COLO829 (cell line): ENCODE measurements at regions not wholly inside any gene's neighbourhood (a gene's known extent, or its start where the extent isn't known, plus 50 kb on each side); places are given as distances from the start of the nearest gene placed in this dataset.
A peak's percentile ranks its signal among the peaks of the same experiment; 100 is the strongest.

Experiments
- DNase-seq: peaks from one replicate; pipeline ENCODE4 v3.0.0; 2012; ENCODE audit warnings: low spot score

- no peak for DNase-seq
These were observed 274.2 kb downstream of the FAM76B start for GRCh38 chr11:95515371-95515770.

DNA sequence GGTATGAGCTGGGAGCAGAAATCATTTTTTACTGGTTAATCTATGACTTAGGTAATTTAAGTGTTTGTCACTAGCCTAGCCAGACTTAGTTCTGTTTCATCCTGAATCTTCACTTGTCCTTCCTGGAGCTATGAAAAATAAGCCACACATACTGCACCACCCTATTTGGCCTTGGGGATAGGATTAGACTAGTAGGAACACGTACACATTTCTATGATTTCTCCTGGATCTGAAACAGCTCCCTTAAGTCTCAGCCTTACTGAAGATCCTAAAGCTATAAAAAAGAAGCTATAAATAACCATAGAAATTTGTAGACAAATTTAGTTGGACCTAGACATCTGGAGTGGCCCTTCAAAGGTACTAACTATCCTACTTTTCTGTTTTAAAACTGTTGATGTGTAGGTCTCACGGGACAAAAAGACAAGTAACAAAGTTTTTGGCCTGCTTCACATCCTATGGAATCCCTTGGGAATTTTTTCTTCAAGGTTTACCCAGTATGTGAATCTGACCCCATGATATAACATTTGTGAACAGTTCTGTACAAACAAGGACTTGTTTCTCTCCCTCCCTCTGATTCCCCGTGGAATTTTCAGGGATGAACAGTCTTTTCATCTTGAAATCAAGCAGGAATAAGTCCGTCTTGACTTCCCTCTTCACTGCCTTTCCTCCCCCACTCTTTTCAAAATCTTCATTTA lies 275.0 kb downstream of the FAM76B start:
- peak; percentile 78 for DNase-seq

DNA sequence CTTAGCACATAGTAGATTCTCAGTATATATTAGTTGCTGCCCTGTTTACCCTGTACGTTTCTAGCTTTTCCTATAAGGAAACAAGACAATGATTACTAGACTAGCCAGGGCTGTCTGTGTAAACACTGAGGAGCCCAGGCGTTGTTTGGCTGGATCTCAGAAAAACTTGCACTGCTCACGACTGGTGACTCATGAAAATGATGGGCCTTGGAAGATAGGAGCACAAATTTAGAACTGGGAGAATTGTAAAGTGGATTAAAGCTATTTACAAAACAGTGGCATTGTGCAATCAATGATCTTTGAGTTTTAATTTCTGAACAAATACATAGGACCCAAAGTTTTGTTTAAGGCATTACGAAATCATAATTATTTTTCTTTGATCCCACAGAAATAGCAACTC lies 276.9 kb downstream of the FAM76B start:
- DNase-seq: peak; percentile 33

- no peak for DNase-seq
These were observed 277.4 kb downstream of the FAM76B start for GRCh38 chr11:95512177-95512576.

DNA sequence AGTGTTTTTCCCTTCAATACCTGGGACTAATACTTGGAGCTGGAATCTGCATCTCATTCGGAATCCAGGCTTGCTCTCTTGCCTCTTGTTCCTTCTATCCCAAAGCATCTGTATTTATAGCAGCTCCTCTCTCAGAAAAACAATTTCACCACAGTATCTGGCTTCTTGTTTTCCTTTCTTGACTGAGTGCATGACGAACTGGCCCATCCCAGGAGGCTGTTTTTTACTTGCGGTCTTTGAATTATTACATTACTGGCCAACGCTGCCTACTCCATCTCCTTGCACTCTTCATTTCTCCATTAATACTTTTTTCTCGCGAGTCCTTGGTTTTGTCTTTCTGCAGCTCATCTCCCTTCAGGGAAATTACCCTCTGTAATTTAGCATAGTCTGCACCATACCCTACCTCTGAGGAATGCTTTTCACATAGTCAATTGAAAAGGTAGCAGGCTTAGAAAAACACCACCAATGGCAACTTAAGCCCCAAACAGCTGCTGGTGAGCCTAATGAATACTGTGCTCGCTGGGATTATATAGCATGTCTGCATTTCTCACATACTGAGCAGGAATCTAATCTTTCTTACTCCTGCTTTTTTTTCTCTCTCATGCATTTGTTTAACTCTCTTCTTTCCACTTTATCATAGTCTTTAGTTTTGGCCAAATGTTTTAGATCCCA lies 277.4 kb upstream of the SESN3 start:
- DNase-seq: no peak

- DNase-seq: no peak
These were observed 276.8 kb upstream of the SESN3 start for GRCh38 chr11:95507794-95508193.

DNA sequence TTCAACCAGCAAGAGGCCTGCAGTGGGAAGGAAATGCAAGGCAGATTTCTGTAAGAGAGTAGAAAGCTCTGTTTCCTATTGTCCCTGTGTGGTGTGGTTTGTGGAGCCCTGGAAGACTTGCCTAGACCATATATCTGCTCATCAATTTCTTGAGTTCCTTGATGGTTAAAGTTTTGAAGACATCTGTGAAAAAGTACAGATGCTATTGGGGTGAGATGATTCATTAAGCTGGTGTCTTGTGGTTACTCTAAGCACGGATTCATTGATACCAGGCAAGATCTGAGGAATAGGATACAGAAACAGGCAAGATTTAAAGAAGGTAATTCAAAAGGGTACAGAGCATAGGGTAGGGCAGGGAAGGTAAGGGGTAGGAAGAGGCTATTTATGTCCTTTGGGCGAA lies 275.8 kb upstream of the SESN3 start:
- DNase-seq: no peak

- DNase-seq: no peak
These were observed 275.0 kb upstream of the SESN3 start for GRCh38 chr11:95505927-95506426.

GRCh38 chr11:95503047-95503446 lies 272.0 kb upstream of the SESN3 start:
- DNase-seq: no peak

- no peak for DNase-seq
These were observed 271.5 kb upstream of the SESN3 start for GRCh38 chr11:95502522-95502921.

- no peak for DNase-seq
These were observed 270.8 kb upstream of the SESN3 start for GRCh38 chr11:95501761-95502266.

DNA sequence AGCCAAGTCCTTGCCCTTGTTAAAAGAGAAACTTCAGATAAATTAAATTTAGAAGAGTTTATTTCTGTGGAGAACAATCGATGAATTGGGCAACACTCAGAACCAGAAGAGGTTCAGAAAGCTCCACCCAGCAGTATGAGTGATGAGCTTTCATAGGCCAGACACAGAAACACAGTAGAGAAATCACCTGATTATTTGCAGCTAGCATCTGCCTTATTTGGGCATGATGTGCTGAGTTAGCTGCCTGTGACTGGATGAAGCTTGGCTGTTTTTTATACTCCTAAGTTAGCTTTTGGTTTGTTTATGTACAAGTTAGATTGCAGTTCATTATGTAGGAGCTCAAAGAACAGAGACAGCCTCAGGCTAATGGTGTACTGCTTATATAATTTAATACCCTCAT lies 269.5 kb upstream of the SESN3 start:
- DNase-seq: no peak

DNA sequence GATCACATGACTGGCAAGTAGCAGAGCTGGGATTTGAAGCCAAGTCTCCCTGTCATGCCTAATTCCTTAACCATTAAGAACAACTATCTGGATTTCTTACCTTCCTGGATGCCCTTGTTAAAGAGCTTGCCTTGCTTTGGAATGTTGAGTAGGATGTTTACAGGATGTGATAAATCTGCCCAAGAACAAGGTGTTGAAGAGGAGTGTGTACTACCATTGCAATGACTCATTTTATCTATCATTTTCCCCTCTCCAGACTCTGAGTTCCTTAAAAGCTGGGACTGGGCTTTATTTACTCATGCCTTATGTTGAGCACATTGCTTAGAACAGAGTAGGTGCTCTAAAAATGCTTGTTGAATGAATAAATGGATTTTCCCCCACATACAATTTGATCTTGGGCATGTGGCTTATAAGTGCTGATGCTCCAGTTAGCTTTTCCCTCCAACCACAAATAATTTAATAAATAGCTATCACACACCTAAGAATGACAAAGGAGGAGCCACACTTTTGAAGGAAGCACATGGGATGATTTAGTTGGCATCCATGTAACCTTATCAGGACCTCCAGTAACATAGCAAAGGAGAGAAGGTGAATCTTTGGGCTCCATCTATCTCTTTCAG lies 268.6 kb upstream of the SESN3 start:
- no peak for DNase-seq

DNA sequence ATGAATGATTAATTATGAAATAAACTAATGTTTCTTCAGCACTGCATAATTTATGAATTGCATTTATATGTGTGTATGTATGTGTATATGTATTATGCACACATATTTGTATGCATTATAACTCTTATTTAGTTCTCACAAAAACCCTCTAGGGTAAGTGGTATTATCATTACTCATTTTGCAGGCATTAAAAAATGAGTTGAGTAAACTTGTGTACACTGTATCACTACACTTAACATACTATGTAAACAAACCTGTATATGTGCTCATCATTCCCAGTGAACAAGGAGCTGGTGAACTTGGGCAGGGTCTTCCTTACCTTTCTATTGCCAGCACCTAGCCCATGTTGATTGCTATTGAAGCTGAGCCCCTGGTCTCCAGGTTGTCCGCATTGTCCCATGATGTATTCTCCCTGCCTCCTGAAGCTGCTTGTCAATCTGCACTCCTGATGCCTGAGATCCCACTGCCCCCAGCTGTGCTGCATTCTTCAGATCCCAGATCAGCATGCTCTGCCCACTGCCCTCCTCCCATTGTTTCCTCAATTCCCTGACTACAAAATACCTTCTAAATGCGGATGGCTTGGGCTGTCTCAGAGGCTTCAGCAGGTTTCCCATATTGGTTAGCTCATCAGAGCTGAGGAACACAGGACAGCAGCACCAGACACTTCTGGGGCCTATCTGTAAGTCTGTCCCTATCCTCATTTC lies 267.9 kb upstream of the SESN3 start:
- no peak for DNase-seq

GRCh38 chr11:95496901-95497300 lies 265.9 kb upstream of the SESN3 start:
- no peak for DNase-seq

DNA sequence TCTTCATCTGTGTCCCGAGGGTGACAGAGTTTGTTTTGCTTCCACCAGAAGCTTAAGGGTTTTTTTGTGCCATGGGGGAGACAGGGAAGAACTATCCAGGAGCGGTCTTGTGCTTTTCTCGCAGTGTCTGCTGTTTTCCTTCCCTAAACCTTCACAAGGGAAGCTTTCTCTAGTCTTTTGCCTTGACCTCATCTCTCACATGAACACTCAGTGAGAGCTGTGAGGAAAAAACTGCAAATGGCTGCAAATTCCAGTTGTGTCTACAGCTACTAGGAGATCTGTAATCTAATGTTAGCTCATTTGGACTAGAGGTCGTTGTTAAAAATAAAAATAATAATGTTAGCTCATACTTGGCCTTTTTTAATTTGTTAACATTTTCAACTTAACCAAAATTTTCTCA lies 264.7 kb upstream of the SESN3 start:
- DNase-seq: no peak

DNA sequence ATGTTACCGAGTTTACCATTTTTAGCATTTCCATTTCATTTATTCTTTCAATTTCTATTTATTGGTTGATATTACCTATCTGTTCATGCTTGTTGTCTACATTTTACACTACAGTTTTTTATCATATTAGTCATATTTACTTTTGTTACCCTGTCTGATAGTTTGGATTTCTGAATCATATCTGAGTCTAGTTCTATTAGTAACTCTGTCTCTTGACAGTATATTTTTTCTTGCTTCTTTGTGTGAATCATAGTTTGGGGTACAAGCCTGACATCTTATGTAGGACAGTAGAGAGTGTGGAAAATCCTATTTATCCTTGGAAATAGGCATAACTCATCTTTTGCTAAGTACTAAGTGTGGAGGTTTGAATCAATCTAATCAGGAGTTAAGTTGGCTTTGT lies 263.9 kb upstream of the SESN3 start:
- DNase-seq: no peak

GRCh38 chr11:95494167-95494566 lies 263.2 kb upstream of the SESN3 start:
- no peak for DNase-seq

GRCh38 chr11:95490625-95491024 lies 259.6 kb upstream of the SESN3 start:
- no peak for DNase-seq

DNA sequence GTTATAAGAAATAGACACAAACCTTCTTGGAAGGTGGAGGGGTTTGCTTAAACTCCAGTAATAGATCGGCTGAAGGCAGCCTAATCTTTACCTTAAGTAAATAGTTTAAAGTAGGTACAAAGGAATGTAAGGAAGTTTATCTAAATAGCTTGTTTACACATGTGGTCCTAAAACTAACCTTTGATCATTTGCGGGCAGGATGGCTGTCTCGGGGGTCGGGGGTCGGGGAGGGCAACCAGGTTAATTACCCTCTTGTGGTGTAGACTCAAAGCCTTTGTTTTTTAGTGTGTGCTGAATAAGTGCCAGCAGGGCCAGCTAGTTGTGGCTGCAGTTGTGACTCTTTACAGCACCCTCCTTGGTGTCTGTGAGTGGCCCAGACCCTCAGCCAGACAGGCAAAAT lies 256.9 kb upstream of the SESN3 start:
- DNase-seq: no peak

- DNase-seq: no peak
These were observed 256.4 kb upstream of the SESN3 start for GRCh38 chr11:95487391-95487790.

DNA sequence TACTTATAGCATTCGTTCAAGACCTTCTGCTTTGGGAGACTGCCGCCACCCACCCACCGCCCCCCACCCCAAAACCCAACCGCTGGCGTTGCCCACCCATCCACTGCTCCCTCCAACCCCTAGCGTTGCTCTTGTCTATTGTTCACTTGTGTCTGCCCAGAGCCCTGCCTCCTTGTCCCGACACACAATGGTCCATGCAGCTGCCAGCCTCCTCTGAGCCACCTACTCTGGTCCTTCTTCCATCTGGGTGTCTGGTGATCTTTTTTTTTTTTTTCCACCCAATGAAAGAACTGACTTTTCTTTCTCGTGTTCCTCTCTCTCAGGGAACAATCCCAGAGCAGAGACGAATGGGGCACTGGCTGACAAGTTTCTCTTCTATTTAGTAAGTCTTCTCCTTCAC lies 256.0 kb upstream of the SESN3 start:
- DNase-seq: no peak

- DNase-seq: no peak
These were observed 255.5 kb upstream of the SESN3 start for GRCh38 chr11:95486466-95486865.
